Lung (tissue), 11 donors: ENCODE measurements at regions not wholly inside any gene's neighbourhood (a gene's known extent, or its start where the extent isn't known, plus 50 kb on each side); places are given as distances from the start of the nearest gene placed in this dataset.
A peak's percentile ranks its signal among the peaks of the same experiment; 100 is the strongest.

Experiments
- ATAC-seq: fragments of 200-7000 bp; cut with Tn5 transposase; one replicate; pipeline ENCODE4 v1.9.1; 2020; ENCODE audit warnings: moderate number of reproducible peaks; ENCODE audit not compliant: insufficient read depth, low FRiP score
- DNase-seq, 3 donors: peaks; one replicate each; pipeline ENCODE4 v3.0.0-alpha.2; 2013 to 2017
- H3K27ac ChIP-seq, 2 donors: one replicate each; pipeline ENCODE4 v1.5.1; 2013; ENCODE audit warnings: mild to moderate bottlenecking in 2 of 2, moderate library complexity in 2 of 2, control low read depth in 1 of 2, inconsistent platforms in 1 of 2, low read depth in 1 of 2, low read length in 1 of 2
- H3K27me3 ChIP-seq, 3 donors: one replicate each; pipeline ENCODE4 v1.5.1; 2013; ENCODE audit warnings: low read length in 2 of 3; ENCODE audit not compliant: control insufficient read depth in 3 of 3, insufficient read depth in 3 of 3
- H3K36me3 ChIP-seq, 4 donors: one replicate each; pipeline ENCODE4 v1.5.1; 2013; ENCODE audit warnings: low read length in 4 of 4, mild to moderate bottlenecking in 1 of 4, moderate library complexity in 1 of 4; ENCODE audit not compliant: control insufficient read depth in 4 of 4, insufficient read depth in 4 of 4
- H3K4me1 ChIP-seq, 5 donors: one replicate each; pipeline ENCODE4 v1.5.1; 2013; ENCODE audit warnings: low read length in 5 of 5, mild to moderate bottlenecking in 2 of 5, moderate library complexity in 1 of 5; ENCODE audit not compliant: control insufficient read depth in 5 of 5, insufficient read depth in 5 of 5
- H3K4me3 ChIP-seq: one replicate; pipeline ENCODE4 v1.5.1; 2013; ENCODE audit warnings: mild to moderate bottlenecking, control low read depth, moderate library complexity
- H3K9ac ChIP-seq, 2 donors: one replicate each; pipeline ENCODE4 v1.5.1; 2013; ENCODE audit warnings: low read length in 2 of 2, control low read depth in 1 of 2; ENCODE audit not compliant: insufficient read depth in 1 of 2
- H3K9me3 ChIP-seq, 4 donors: one replicate each; pipeline ENCODE4 v1.5.1; 2013; ENCODE audit warnings: low read length in 3 of 4, mild to moderate bottlenecking in 1 of 4, moderate library complexity in 1 of 4; ENCODE audit not compliant: control insufficient read depth in 4 of 4, insufficient read depth in 3 of 4
- CTCF ChIP-seq: IDR thresholded peaks from 2 replicates; pipeline ENCODE4 v1.5.1; 2012; ENCODE audit warnings: mild to moderate bottlenecking; ENCODE audit errors: control extremely low read depth, extremely low read depth
- WGBS, 2 donors: extraction: QIAGEN DNeasy Blood & Tissue Kit; methylation state at CpG; one replicate each; pipeline ENCODE4 v1.1.7; 2013; 5-methylcytosine and 5-hydroxymethylcytosine counted together
- donor health status: control.
- donor health status: control.
- donor health status: Bipolar disorder and iron deficiency.
- donor health status: healthy.
- donor health status: DM: yes; HTN: yes; CAD: no.

GRCh38 chr21:33971492-33972013 is 55.9 kb upstream of the ATP5PO start:
- Histone ChIP-seq H3K27ac (no peak overlapping the region), H3K4me3 (no peak overlapping the region), H3K9me3 (no peaks in the 10 kb centered on the region), H3K4me1 (peaks cover 2 to 25% (median 13%) of the 10 kb centered on the region in 5 donors), H3K9ac (no peak overlapping the region), H3K36me3 (no peaks in the 10 kb centered on the region), H3K27me3 (no peaks in the 10 kb centered on the region)
- WGBS, 2 donors = 71 to 86% methylated on average over 7 of the region's 7 CpGs
- ATAC-seq = no peak
- no peak for DNase-seq
- TF ChIP-seq CTCF = no peak

- no peak for DNase-seq
- H3K36me3 ChIP-seq = no peaks in the 10 kb centered on the region
- no peaks in the 10 kb centered on the region for H3K27me3 ChIP-seq
- ATAC-seq = no peak
- TF ChIP-seq CTCF = no peak
- H3K4me3 ChIP-seq = no peak overlapping the region
- WGBS, 2 donors = 95% methylated on average over 3 of the region's 3 CpGs
- no peaks in the 10 kb centered on the region for H3K9me3 ChIP-seq
- H3K27ac ChIP-seq = no peak overlapping the region
- H3K9ac ChIP-seq = no peak overlapping the region
- H3K4me1 ChIP-seq = peaks cover 0 to 23% (median 12%) of the 10 kb centered on the region in 5 donors
Measured at GRCh38 chr21:33969581-33969980, 54.0 kb upstream of the ATP5PO start.

- Histone ChIP-seq H3K36me3 (no peaks in the 10 kb centered on the region), H3K4me3 (no peak overlapping the region), H3K27ac (no peak overlapping the region), H3K4me1 (peaks cover 0 to 23% (median 12%) of the 10 kb centered on the region in 5 donors), H3K9ac (no peak overlapping the region), H3K9me3 (no peaks in the 10 kb centered on the region), H3K27me3 (no peaks in the 10 kb centered on the region)
- no peak for TF ChIP-seq CTCF
- WGBS, 2 donors = 53 to 82% methylated on average over 4 of the region's 4 CpGs
- no peak for ATAC-seq
- peak in 2 of 3 donors; percentile 61 to 74 for DNase-seq
Measured at GRCh38 chr21:33968995-33969348, 53.4 kb upstream of the ATP5PO start.
